GM23338 (cell line): ENCODE measurements at regions not wholly inside any gene's neighbourhood (a gene's known extent, or its start where the extent isn't known, plus 50 kb on each side); places are given as distances from the start of the nearest gene placed in this dataset.

ENCODE experiments used
- CREB1 ChIP-seq: fragments of 250-450 bp; sonication (Bioruptor Pico); IDR thresholded peaks from 2 replicates; pipeline ENCODE4 v1.5.0; 2020; ENCODE audit warnings: low read depth, mild to moderate bottlenecking, moderate library complexity
- EZH2 ChIP-seq: fragments of 200-600 bp; sonication (generic); IDR thresholded peaks from one replicate; pipeline ENCODE4 v1.8.0; 2017; ENCODE audit warnings: antibody characterized with exemption, mild to moderate bottlenecking, low read depth; ENCODE audit not compliant: unreplicated experiment
- EZH2phosphoT487 ChIP-seq: fragments of 200-600 bp; sonication (generic); IDR thresholded peaks from one replicate; pipeline ENCODE4 v1.8.1; 2018; ENCODE audit warnings: antibody characterized with exemption; ENCODE audit not compliant: unreplicated experiment
- POLR2AphosphoS5 ChIP-seq: IDR thresholded peaks from 2 replicates; pipeline ENCODE4 v1.6.1; 2016; ENCODE audit warnings: antibody characterized with exemption, low read depth
- STAT1 ChIP-seq: IDR thresholded peaks from one replicate; pipeline ENCODE4 v1.6.1; 2016; ENCODE audit warnings: antibody characterized with exemption; ENCODE audit not compliant: unreplicated experiment
- TF ChIP-seq, protein P1 (sequence below), 2 experiments: fragments of 200-600 bp in 1 of 2; sonication (generic) in 1 of 2; conservative IDR thresholded peaks; 2 replicates each; pipeline versions ENCODE4 v1.5.1 to v1.6.1; 2016 to 2017; ENCODE audit warnings: antibody characterized with exemption in 2 of 2, low read depth in 2 of 2, mild to moderate bottlenecking in 2 of 2, moderate library complexity in 1 of 2
- TF ChIP-seq, protein P2 (sequence below): IDR thresholded peaks from one replicate; pipeline ENCODE4 v1.6.1; 2018; ENCODE audit warnings: antibody characterized with exemption; ENCODE audit not compliant: unreplicated experiment

DNA sequence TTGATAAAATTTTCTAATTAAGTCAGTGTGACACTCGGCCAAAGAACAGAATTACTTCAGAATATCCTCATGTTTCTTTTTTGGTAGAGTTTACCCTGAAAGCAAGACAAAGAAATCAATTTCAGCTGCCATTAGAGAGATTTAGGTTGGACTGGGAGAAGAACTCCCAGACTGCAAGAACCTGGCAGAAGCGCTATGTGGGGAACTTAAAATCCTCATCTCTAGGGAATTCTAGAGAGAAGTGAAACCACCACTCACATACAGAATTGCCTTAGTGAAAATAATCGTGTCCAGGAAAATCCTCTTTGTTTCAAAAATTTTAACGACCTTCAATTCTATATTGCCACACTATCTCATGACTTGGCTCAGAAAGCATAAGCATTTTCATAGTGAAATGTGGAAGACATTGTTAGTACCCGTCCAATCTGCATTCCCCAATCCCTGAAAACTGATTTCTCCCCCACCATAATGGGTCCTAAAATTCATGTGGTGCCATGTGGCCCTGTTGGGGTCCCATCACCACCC, 297.3 kb upstream of the MEIS1 start:
- TF ChIP-seq, protein P1, sequence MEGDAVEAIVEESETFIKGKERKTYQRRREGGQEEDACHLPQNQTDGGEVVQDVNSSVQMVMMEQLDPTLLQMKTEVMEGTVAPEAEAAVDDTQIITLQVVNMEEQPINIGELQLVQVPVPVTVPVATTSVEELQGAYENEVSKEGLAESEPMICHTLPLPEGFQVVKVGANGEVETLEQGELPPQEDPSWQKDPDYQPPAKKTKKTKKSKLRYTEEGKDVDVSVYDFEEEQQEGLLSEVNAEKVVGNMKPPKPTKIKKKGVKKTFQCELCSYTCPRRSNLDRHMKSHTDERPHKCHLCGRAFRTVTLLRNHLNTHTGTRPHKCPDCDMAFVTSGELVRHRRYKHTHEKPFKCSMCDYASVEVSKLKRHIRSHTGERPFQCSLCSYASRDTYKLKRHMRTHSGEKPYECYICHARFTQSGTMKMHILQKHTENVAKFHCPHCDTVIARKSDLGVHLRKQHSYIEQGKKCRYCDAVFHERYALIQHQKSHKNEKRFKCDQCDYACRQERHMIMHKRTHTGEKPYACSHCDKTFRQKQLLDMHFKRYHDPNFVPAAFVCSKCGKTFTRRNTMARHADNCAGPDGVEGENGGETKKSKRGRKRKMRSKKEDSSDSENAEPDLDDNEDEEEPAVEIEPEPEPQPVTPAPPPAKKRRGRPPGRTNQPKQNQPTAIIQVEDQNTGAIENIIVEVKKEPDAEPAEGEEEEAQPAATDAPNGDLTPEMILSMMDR (conservative IDR thresholded peaks at IDR 0.05; ENCODE audit: low read depth in 2 of 2), result no peak
- no peak for TF ChIP-seq EZH2phosphoT487
- TF ChIP-seq, protein P2, sequence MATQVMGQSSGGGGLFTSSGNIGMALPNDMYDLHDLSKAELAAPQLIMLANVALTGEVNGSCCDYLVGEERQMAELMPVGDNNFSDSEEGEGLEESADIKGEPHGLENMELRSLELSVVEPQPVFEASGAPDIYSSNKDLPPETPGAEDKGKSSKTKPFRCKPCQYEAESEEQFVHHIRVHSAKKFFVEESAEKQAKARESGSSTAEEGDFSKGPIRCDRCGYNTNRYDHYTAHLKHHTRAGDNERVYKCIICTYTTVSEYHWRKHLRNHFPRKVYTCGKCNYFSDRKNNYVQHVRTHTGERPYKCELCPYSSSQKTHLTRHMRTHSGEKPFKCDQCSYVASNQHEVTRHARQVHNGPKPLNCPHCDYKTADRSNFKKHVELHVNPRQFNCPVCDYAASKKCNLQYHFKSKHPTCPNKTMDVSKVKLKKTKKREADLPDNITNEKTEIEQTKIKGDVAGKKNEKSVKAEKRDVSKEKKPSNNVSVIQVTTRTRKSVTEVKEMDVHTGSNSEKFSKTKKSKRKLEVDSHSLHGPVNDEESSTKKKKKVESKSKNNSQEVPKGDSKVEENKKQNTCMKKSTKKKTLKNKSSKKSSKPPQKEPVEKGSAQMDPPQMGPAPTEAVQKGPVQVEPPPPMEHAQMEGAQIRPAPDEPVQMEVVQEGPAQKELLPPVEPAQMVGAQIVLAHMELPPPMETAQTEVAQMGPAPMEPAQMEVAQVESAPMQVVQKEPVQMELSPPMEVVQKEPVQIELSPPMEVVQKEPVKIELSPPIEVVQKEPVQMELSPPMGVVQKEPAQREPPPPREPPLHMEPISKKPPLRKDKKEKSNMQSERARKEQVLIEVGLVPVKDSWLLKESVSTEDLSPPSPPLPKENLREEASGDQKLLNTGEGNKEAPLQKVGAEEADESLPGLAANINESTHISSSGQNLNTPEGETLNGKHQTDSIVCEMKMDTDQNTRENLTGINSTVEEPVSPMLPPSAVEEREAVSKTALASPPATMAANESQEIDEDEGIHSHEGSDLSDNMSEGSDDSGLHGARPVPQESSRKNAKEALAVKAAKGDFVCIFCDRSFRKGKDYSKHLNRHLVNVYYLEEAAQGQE, result no peak
- TF ChIP-seq EZH2, result no peak
- no peak for TF ChIP-seq STAT1
- TF ChIP-seq POLR2AphosphoS5, result no peak
- no peak for TF ChIP-seq CREB1 (CRISPR knock-in tag)
